Esophagus muscularis mucosa (tissue), 4 donors: ENCODE measurements at regions not wholly inside any gene's neighbourhood (a gene's known extent, or its start where the extent isn't known, plus 50 kb on each side); places are given as distances from the start of the nearest gene placed in this dataset.

Experiments used
- DNase-seq: peaks from one replicate; pipeline ENCODE4 v3.0.0-alpha.2; 2017; ENCODE audit errors: extremely low spot score
- H3K27ac ChIP-seq, 4 donors: fragments of 200-600 bp; sonication (generic); replicated peaks in 1 of 4; 1 replicate in 3 of 4; 2 replicates in 1 of 4; pipeline ENCODE4 v1.5.1; 2016 to 2019; ENCODE audit warnings: mild to moderate bottlenecking in 1 of 4
- H3K27me3 ChIP-seq, 4 donors: fragments of 200-600 bp; sonication (generic); one replicate each; pipeline versions ENCODE4 v1.5.1 to v1.6.0; 2016 to 2019
- H3K36me3 ChIP-seq, 4 donors: fragments of 200-600 bp; sonication (generic); one replicate each; pipeline ENCODE4 v1.5.1; 2016 to 2019
- H3K4me1 ChIP-seq, 4 donors: fragments of 200-600 bp; sonication (generic); one replicate each; pipeline ENCODE4 v1.5.1; 2016 to 2019
- H3K4me3 ChIP-seq, 4 donors: fragments of 200-600 bp; sonication (generic); 1 replicate in 2 of 4; 2 replicates in 2 of 4; pipeline ENCODE4 v1.5.1; 2016 to 2019; ENCODE audit warnings: mild to moderate bottlenecking in 4 of 4, moderate library complexity in 1 of 4
- H3K9me3 ChIP-seq, 4 donors: fragments of 200-600 bp; sonication (generic); 1 replicate in 3 of 4; 2 replicates in 1 of 4; pipeline ENCODE4 v1.5.1; 2016 to 2019
- CTCF ChIP-seq, 3 experiments: fragments of 200-600 bp in 2 of 3; fragments of 450-650 bp in 1 of 3; sonication (generic) in 2 of 3; IDR thresholded peaks; one replicate each; pipeline ENCODE4 v1.5.1; 2017 to 2019; ENCODE audit warnings: antibody characterized with exemption in 3 of 3, mild to moderate bottlenecking in 2 of 3, moderate library complexity in 1 of 3
- EP300 ChIP-seq: sonication (generic); formaldehyde crosslinking; IDR thresholded peaks from one replicate; pipeline ENCODE4 v1.6.1; 2017; ENCODE audit warnings: antibody characterized with exemption
- POLR2A ChIP-seq: fragments of 450-650 bp; IDR thresholded peaks from one replicate; pipeline ENCODE4 v1.6.1; 2017; ENCODE audit warnings: antibody characterized with exemption, moderate library complexity, mild to moderate bottlenecking, low read depth
- POLR2AphosphoS5 ChIP-seq, 2 donors: sonication (generic); formaldehyde crosslinking; IDR thresholded peaks; one replicate each; pipeline ENCODE4 v1.6.1; 2017; ENCODE audit warnings: antibody characterized with exemption in 2 of 2
- WGBS: methylation state at CpG from one replicate; pipeline ENCODE4 v1.1.5; 2018; 5-methylcytosine and 5-hydroxymethylcytosine counted together
- intact Hi-C: fragments of 100-400 bp; cut with DNase I; formaldehyde crosslinking; loops from one replicate; pipeline ENCODE4 v1.15.1; 2023

DNA sequence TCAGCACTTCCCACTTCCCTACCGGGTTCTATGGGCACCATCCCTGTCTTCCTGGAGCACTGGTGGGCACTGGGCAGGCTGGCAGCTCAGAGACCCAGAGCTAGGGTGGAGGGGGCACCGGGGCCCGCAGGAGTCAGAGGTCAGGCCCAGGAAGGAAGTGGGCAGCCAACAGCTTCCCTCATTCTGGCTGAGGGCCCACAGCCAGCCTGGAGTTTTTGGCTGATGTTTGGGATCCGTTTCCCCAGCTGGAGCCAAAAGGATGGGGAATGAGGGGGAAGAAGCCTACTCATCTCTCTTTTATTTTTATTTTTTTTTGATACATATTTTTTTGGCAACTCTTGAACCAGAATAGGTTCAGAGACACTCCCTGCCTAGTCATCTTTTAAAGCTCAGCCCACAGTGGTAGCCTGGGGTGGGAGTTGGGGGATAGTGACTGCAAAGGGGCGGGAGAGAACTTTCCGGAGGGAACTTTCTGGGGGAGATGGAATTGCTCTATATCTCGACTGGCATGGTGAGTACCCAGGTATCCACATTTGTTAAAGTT is 54.2 kb upstream of the MLN start:
- Histone ChIP-seq H3K4me1 (peaks cover 0 to 6% (median 0%) of the 10 kb centered on the region in 4 donors), H3K27ac (no peak overlapping the region), H3K27me3 (peaks cover 0 to 79% (median 0%) of the 10 kb centered on the region in 4 donors), H3K4me3 (no peak overlapping the region), H3K36me3 (no peaks in the 10 kb centered on the region), H3K9me3 (no peaks in the 10 kb centered on the region)
- TF ChIP-seq POLR2AphosphoS5 (IDR thresholded peaks at IDR 0.05) (no peak), POLR2A (no peak), CTCF (IDR thresholded peaks at IDR 0.05) (no peak), EP300 (no peak)
- 84% methylated on average over 4 of the region's 7 CpGs for WGBS
- DNase-seq: no peak
- intact Hi-C loops: no loop called here

DNA sequence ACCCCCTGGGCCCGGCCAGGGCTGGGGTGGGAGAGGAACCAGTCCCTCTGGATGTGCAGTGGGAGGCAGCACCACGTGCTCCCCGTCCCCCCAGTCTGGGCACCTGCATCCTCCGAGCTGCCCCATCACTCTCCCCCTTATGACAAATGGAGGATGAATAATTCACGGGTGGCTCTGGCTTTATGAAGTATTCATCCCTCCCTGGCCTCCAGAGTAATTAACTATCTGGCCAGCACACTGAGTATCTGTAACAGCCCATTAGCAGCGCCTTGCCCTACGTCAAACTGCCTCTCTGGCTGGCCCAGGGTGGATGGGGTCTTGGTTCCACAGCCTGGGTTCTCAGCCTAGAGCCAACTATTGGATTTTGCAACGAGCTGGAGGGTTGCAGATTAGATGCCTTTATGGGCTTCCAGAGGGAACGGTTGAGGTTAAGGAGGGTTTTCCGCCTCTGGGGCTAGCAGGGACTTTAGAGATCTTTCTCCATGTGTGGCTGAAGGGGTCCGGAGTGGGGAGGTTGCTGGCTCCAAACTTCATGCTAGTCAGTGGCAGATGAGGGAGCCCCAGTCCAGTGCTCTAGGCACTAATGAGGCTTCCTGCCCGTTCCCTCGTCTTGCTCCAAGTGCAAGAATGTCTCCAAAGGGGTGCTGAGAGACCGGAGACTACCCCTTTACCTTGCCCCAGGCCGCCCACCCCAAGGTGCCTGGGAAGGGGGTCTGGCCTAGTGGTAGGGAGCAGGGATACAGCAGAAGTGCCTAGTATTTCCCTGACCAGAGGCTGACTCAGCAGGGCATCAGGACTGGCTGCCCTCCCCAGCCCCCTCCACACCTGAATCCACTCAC is 53.5 kb upstream of the MLN start:
- intact Hi-C loops: no loop called here
- Histone ChIP-seq H3K27ac (no peak overlapping the region), H3K27me3 (peaks cover 0 to 78% (median 0%) of the 10 kb centered on the region in 4 donors), H3K9me3 (no peaks in the 10 kb centered on the region), H3K36me3 (no peaks in the 10 kb centered on the region), H3K4me1 (peaks cover 0 to 6% (median 0%) of the 10 kb centered on the region in 4 donors), H3K4me3 (no peak overlapping the region)
- TF ChIP-seq CTCF (IDR thresholded peaks at IDR 0.05) (no peak), POLR2AphosphoS5 (IDR thresholded peaks at IDR 0.05) (no peak), EP300 (no peak), POLR2A (no peak)
- no peak for DNase-seq
- 75% methylated on average over 7 of the region's 15 CpGs for WGBS

- intact Hi-C loops: no loop called here
- H3K4me3 ChIP-seq: no peak overlapping the region
- 87% methylated on average over 3 of the region's 5 CpGs for WGBS
These were observed 52.9 kb upstream of the MLN start for GRCh38 chr6:33856655-33857054.

GRCh38 chr6:33856031-33856590 is 52.3 kb upstream of the MLN start:
- intact Hi-C loops: no loop called here

More at GRCh38 chr6:33856655-33857054, 52.9 kb upstream of the MLN start:
- Histone ChIP-seq H3K36me3 (no peaks in the 10 kb centered on the region), H3K9me3 (no peaks in the 10 kb centered on the region), H3K27me3 (peaks cover 0 to 79% (median 0%) of the 10 kb centered on the region in 4 donors), H3K27ac (no peak overlapping the region), H3K4me1 (peaks cover 0 to 6% (median 0%) of the 10 kb centered on the region in 4 donors)
- DNase-seq: no peak
- TF ChIP-seq POLR2AphosphoS5 (IDR thresholded peaks at IDR 0.05) (no peak), CTCF (IDR thresholded peaks at IDR 0.05) (no peak), POLR2A (no peak), EP300 (no peak)

More at GRCh38 chr6:33856031-33856590, 52.3 kb upstream of the MLN start:
- Histone ChIP-seq H3K27ac (no peak overlapping the region), H3K4me3 (no peak overlapping the region), H3K27me3 (peaks cover 0 to 79% (median 0%) of the 10 kb centered on the region in 4 donors), H3K4me1 (peaks cover 0 to 6% (median 0%) of the 10 kb centered on the region in 4 donors), H3K36me3 (no peaks in the 10 kb centered on the region), H3K9me3 (no peaks in the 10 kb centered on the region)
- DNase-seq: no peak
- TF ChIP-seq POLR2AphosphoS5 (IDR thresholded peaks at IDR 0.05): no peak
- TF ChIP-seq CTCF (IDR thresholded peaks at IDR 0.05): no peak
- WGBS: 89% methylated on average over 5 of the region's 6 CpGs
